NT2/D1 (cell line): ENCODE measurements at regions not wholly inside any gene's neighbourhood (a gene's known extent, or its start where the extent isn't known, plus 50 kb on each side); places are given as distances from the start of the nearest gene placed in this dataset.
"Not testable (repeated sequence)": the region's sequence is repeated elsewhere in the genome, so short reads cannot be mapped to it uniquely, and the experiment has no call there.

Experiments
- DNase-seq: peaks from one replicate; pipeline ENCODE4 v3.0.0-alpha.2; 2011; ENCODE audit warnings: low read depth, low spot score
- H3K27me3 ChIP-seq: 2 replicates; pipeline ENCODE4 v1.6.0; 2011; ENCODE audit warnings: mild to moderate bottlenecking; ENCODE audit not compliant: insufficient read length, insufficient read depth
- H3K36me3 ChIP-seq: 2 replicates; pipeline ENCODE4 v1.6.1; 2011; ENCODE audit warnings: mild to moderate bottlenecking, low read length, mixed read lengths; ENCODE audit not compliant: insufficient read depth, insufficient read length
- H3K4me1 ChIP-seq: 2 replicates; pipeline ENCODE4 v1.5.1; 2011; ENCODE audit not compliant: insufficient read depth, insufficient read length
- H3K4me3 ChIP-seq: 2 replicates; pipeline ENCODE4 v1.5.1; 2011; ENCODE audit warnings: low read depth; ENCODE audit not compliant: insufficient read length
- H3K9ac ChIP-seq: 2 replicates; pipeline ENCODE4 v1.6.0; 2011; ENCODE audit warnings: low read depth; ENCODE audit not compliant: insufficient read length
- H3K9me3 ChIP-seq: 2 replicates; pipeline ENCODE4 v1.5.1; 2011; ENCODE audit warnings: mild to moderate bottlenecking, low read length; ENCODE audit not compliant: insufficient read depth
- SUZ12 ChIP-seq: IDR thresholded peaks from 2 replicates; pipeline ENCODE4 v1.6.1; 2011; ENCODE audit not compliant: insufficient read length, insufficient read depth; ENCODE audit errors: extremely low read depth
- YY1 ChIP-seq: IDR thresholded peaks from 2 replicates; pipeline ENCODE4 v1.6.1; 2011; ENCODE audit not compliant: insufficient read length, insufficient read depth
- ZNF274 ChIP-seq: IDR thresholded peaks from 2 replicates; pipeline ENCODE4 v1.6.1; 2011; ENCODE audit warnings: mild to moderate bottlenecking, low read depth, low read length

DNA sequence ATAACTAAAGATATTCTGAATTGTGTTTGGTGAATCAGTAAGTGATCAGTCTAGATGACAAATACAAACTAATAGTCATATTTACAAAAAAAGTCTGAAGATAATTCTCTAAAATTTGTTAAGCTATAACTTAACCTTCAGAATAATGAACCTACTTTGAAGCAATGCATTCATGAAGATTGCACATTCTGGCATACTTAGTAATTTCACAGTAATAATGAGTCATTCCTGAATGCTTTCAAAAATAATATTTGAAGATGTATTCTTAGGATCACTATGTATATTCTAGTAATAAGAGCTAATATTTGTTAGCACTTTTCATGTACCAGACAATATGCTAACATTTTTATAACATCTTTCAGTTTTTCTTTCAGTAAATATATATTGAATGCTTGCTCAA is 756.7 kb upstream of the SLIT2 start:
- no peak for DNase-seq
- Histone ChIP-seq H3K27me3 (no peaks in the 10 kb centered on the region), H3K4me1 (no peaks in the 10 kb centered on the region), H3K36me3 (no peaks in the 10 kb centered on the region), H3K4me3 (no peak overlapping the region), H3K9me3 (no peaks in the 10 kb centered on the region), H3K9ac (no peak overlapping the region)
- TF ChIP-seq SUZ12 (no peak), YY1 (no peak), ZNF274 (no peak)

DNA sequence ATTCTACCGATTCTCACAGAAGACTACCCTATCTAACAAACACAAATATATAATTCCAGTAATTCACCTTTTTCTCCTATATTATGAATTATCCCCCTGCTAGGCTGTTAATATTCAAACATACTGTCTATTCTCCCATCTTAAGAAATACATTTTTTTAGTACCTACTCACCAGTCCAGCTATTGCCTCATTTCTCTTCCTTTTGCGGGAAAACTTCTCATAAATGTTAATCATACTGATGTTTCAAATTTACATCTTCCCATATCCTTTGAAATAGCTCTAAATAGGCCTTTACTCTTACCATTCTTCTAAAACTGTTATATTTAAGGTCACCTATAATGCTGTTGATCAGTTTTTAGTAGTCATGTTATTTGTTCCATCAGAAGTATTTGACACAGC is 759.1 kb upstream of the SLIT2 start:
- TF ChIP-seq SUZ12 (no peak), YY1 (no peak), ZNF274 (no peak)
- H3K36me3 ChIP-seq = no peaks in the 10 kb centered on the region
- no peaks in the 10 kb centered on the region for H3K4me1 ChIP-seq
- H3K27me3 ChIP-seq = no peaks in the 10 kb centered on the region
- H3K4me3 ChIP-seq = no peak overlapping the region
- no peak overlapping the region for H3K9ac ChIP-seq
- DNase-seq = no peak
- H3K9me3 ChIP-seq = no peaks in the 10 kb centered on the region

DNA sequence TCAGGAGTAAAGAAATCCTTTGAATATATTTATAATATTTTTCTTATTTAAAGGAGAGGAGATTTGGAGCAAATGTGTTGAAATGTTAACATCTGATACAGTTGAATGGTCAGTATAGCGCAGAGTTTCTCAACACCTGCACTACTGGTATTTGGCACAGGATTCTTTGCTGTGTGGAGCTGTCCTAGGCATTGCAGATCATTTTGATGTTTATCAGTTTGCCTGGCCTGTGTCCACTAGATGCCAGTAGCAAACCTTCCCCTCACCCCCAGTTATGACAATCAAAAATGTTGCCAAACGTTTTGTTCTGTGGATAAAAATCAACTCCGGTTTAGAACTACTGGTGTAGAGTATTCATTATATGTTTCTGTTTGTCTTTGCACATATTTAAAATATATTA is 765.3 kb upstream of the SLIT2 start:
- DNase-seq = no peak
- Histone ChIP-seq H3K4me1 (no peaks in the 10 kb centered on the region), H3K36me3 (no peaks in the 10 kb centered on the region), H3K9ac (no peak overlapping the region), H3K9me3 (no peaks in the 10 kb centered on the region), H3K27me3 (no peaks in the 10 kb centered on the region), H3K4me3 (no peak overlapping the region)
- TF ChIP-seq YY1 = no peak

DNA sequence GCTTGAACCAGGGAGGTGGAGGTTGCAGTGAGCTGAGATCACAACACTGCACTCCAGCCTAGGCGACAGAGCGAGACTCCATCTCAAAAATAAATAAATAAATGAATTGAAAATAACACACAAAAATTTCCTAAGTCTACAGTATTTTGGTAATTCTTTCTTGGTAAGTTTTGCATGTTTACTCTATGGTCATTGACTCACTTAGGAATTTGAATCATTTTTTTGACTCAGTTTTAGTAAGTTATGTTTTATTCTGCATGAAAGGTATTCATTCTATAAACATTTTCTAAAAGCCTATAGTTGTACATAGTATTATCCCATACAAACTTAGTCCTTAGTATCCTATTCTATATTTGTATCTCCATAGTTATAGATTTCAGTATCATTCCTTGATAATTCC is 772.9 kb upstream of the SLIT2 start:
- no peaks in the 10 kb centered on the region for H3K9me3 ChIP-seq
- no peak overlapping the region for H3K4me3 ChIP-seq
- TF ChIP-seq YY1 (no peak), SUZ12 (no peak), ZNF274 (no peak)
- H3K36me3 ChIP-seq = no peaks in the 10 kb centered on the region
- H3K27me3 ChIP-seq = no peaks in the 10 kb centered on the region
- H3K9ac ChIP-seq = no peak overlapping the region
- no peaks in the 10 kb centered on the region for H3K4me1 ChIP-seq
- no peak for DNase-seq

DNA sequence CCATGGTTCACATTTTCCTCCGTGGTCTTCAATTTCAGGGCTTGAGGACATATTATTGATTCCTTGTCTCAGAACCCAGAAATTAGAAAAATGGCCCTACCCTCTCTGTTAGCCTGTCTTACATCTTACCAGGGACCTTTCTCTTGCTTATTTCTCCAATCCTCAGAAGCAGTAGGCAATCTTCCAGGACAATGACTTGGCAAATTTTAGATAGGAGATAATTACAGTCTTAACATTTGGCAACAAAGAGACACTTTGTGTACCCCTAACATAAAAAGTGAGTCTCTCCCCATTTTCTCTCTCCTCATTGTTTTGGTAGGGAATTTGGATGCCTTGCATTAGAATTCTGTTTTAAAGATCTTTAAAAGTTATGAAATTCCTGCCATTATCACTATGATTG is 778.1 kb upstream of the SLIT2 start:
- Histone ChIP-seq H3K27me3 (no peaks in the 10 kb centered on the region), H3K4me3 (no peak overlapping the region), H3K36me3 (no peaks in the 10 kb centered on the region), H3K9me3 (no peaks in the 10 kb centered on the region), H3K4me1 (no peaks in the 10 kb centered on the region), H3K9ac (no peak overlapping the region)
- no peak for DNase-seq
- TF ChIP-seq SUZ12 (no peak), YY1 (no peak), ZNF274 (no peak)

DNA sequence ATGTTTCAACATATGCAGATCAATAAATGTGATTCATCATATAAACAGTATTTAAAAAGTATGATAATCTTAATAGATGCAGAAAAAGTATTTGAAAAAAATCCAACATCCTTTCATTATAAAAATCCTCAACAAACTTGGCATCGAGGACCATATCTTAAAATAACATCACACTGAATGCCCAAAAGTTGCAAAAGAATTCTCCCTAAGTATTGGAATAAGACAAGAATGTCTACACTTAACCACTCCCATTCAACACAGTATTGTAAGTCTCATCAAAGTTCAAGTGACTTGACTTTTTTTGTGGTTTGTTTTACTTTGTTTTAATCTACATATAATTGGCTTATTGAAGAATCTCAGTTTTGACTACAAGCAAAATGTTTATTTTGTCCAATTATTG is 779.0 kb upstream of the SLIT2 start:
- Histone ChIP-seq H3K9ac (no peak overlapping the region), H3K27me3 (no peaks in the 10 kb centered on the region), H3K36me3 (no peaks in the 10 kb centered on the region), H3K4me1 (no peaks in the 10 kb centered on the region), H3K4me3 (no peak overlapping the region), H3K9me3 (no peaks in the 10 kb centered on the region)
- DNase-seq = no peak
- TF ChIP-seq ZNF274 (no peak), YY1 (no peak), SUZ12 (no peak)

DNA sequence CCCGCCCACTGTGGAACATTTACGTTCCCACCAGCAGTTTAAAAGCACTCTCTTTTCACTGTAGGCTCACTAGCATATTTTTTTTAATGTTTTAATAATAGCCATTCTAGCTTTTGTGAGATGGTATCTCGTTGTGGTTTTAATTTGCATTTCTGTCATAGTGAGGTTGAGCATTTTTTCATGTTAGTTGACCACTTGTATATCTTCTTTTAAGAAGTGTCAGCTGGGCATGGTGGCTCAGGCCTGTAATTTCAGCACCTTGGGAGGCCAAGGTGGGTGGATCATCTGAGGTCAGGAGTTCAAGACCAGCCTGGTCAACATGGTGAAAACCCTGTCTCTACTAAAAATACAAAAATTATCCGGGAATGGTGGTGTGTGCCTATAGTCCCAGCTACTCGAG is 781.7 kb upstream of the SLIT2 start:
- not testable (repeated sequence) for H3K36me3 ChIP-seq, H3K27me3 ChIP-seq, H3K9me3 ChIP-seq, H3K4me3 ChIP-seq, DNase-seq, H3K4me1 ChIP-seq, H3K9ac ChIP-seq

DNA sequence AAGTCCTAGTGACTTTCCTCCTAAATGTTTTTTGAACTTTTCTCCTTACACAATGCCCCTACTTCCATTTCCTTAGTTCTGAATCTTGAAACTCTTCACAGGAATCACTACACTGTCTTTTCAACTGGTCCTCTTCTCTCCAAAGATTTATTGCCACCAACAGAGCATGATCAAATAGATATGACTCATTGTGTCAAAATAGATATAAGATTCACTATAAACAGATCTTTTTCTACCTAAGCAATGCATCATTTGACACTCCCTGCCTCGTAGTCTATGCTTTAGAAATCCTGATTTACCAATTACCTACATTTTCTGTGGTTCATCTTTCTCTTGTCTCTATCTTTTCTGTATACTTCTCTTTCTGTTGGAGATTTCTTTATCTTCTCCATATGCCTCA is 789.6 kb upstream of the SLIT2 start:
- Histone ChIP-seq H3K4me1 (no peaks in the 10 kb centered on the region), H3K4me3 (no peak overlapping the region), H3K36me3 (no peaks in the 10 kb centered on the region), H3K9me3 (no peaks in the 10 kb centered on the region), H3K9ac (no peak overlapping the region), H3K27me3 (no peaks in the 10 kb centered on the region)
- TF ChIP-seq ZNF274 = no peak
- no peak for TF ChIP-seq SUZ12
- no peak for TF ChIP-seq YY1
- DNase-seq = no peak
